HFFc6 (cell line): ENCODE measurements at regions not wholly inside any gene's neighbourhood (a gene's known extent, or its start where the extent isn't known, plus 50 kb on each side); places are given as distances from the start of the nearest gene placed in this dataset.

Experiments used
- DNase-seq: peaks from one replicate; pipeline ENCODE4 v3.0.0-alpha.2; 2018
- H3K27ac Mint-ChIP-seq: 2 replicates; pipeline ENCODE4 v1.8.0; 2020; ENCODE audit warnings: mild to moderate bottlenecking, mixed read lengths
- H3K27me3 Mint-ChIP-seq: 2 replicates; pipeline ENCODE4 v1.8.0; 2021; ENCODE audit warnings: mild to moderate bottlenecking, moderate library complexity, mixed read lengths; ENCODE audit not compliant: insufficient read depth
- H3K36me3 Mint-ChIP-seq: 2 replicates; pipeline ENCODE4 v1.8.0; 2021; ENCODE audit warnings: low read depth, mixed read lengths
- H3K4me1 Mint-ChIP-seq: 2 replicates; pipeline ENCODE4 v1.8.0; 2020; ENCODE audit warnings: low read depth, mixed read lengths
- H3K4me3 Mint-ChIP-seq: 2 replicates; pipeline ENCODE4 v1.8.0; 2020; ENCODE audit warnings: mild to moderate bottlenecking, moderate library complexity, mixed read lengths
- H3K9me3 Mint-ChIP-seq: 2 replicates; pipeline ENCODE4 v1.8.0; 2020; ENCODE audit warnings: mild to moderate bottlenecking, mixed read lengths
- CTCF ChIP-seq: fragments of 200-600 bp; sonication (generic); IDR thresholded peaks from 2 replicates; pipeline ENCODE4 v1.5.0; 2021; ENCODE audit warnings: antibody characterized with exemption, mild to moderate bottlenecking

GRCh38 chr4:14771504-14772175 is 230.6 kb upstream of the CPEB2 start:
- H3K27me3 Mint-ChIP-seq, result no peaks in the 10 kb centered on the region
- H3K4me3 Mint-ChIP-seq, result no peak overlapping the region
- no peaks in the 10 kb centered on the region for H3K4me1 Mint-ChIP-seq
- H3K36me3 Mint-ChIP-seq, result no peaks in the 10 kb centered on the region
- DNase-seq, result no peak
- H3K9me3 Mint-ChIP-seq, result peaks cover 13% of the 10 kb centered on the region
- TF ChIP-seq CTCF, result no peak
- H3K27ac Mint-ChIP-seq, result no peak overlapping the region

- no peak overlapping the region for H3K4me3 Mint-ChIP-seq
- no peak for TF ChIP-seq CTCF
- H3K9me3 Mint-ChIP-seq, result peaks cover 13% of the 10 kb centered on the region
- no peaks in the 10 kb centered on the region for H3K36me3 Mint-ChIP-seq
- no peaks in the 10 kb centered on the region for H3K27me3 Mint-ChIP-seq
- no peak overlapping the region for H3K27ac Mint-ChIP-seq
- H3K4me1 Mint-ChIP-seq, result no peaks in the 10 kb centered on the region
- DNase-seq, result no peak
Measured at GRCh38 chr4:14772388-14772787, 229.9 kb upstream of the CPEB2 start.

GRCh38 chr4:14783011-14783877 is 219.0 kb upstream of the CPEB2 start:
- H3K27me3 Mint-ChIP-seq, result no peaks in the 10 kb centered on the region; the same call in 1 of the 2 replicates
- DNase-seq, result no peak
- H3K4me3 Mint-ChIP-seq, result no peak overlapping the region
- no peaks in the 10 kb centered on the region for H3K36me3 Mint-ChIP-seq
- H3K9me3 Mint-ChIP-seq, result peaks cover 13% of the 10 kb centered on the region
- no peak overlapping the region for H3K27ac Mint-ChIP-seq
- no peaks in the 10 kb centered on the region for H3K4me1 Mint-ChIP-seq
- TF ChIP-seq CTCF, result no peak

GRCh38 chr4:14787221-14787620 is 215.1 kb upstream of the CPEB2 start:
- peaks cover 2% of the 10 kb centered on the region; the same call in 1 of the 2 replicates for H3K27me3 Mint-ChIP-seq
- peaks cover 12% of the 10 kb centered on the region for H3K9me3 Mint-ChIP-seq
- no peak overlapping the region for H3K27ac Mint-ChIP-seq
- TF ChIP-seq CTCF, result no peak
- H3K4me1 Mint-ChIP-seq, result no peaks in the 10 kb centered on the region
- DNase-seq, result no peak
- H3K36me3 Mint-ChIP-seq, result no peaks in the 10 kb centered on the region
- no peak overlapping the region for H3K4me3 Mint-ChIP-seq

- Mint-ChIP-seq H3K9me3 (peaks cover 12% of the 10 kb centered on the region), H3K27ac (no peak overlapping the region), H3K36me3 (no peaks in the 10 kb centered on the region), H3K4me1 (no peaks in the 10 kb centered on the region), H3K27me3 (peaks cover 2% of the 10 kb centered on the region; the same call in 1 of the 2 replicates), H3K4me3 (no peak overlapping the region)
- peak; percentile 66 for TF ChIP-seq CTCF
- DNase-seq, result no peak
Measured at GRCh38 chr4:14787894-14788293, 214.4 kb upstream of the CPEB2 start.
